GM23338 (cell line): ENCODE measurements at regions not wholly inside any gene's neighbourhood (a gene's known extent, or its start where the extent isn't known, plus 50 kb on each side); places are given as distances from the start of the nearest gene placed in this dataset.
A peak's percentile ranks its signal among the peaks of the same experiment; 100 is the strongest.

Experiments
- ATAC-seq: fragments of 200-7000 bp; cut with Tn5 transposase; 3 replicates; pipeline ENCODE4 v1.9.1; 2020
- DNase-seq: peaks from one replicate; pipeline ENCODE4 v3.0.0-alpha.2; 2015; ENCODE audit warnings: low spot score
- H2AFZ ChIP-seq: fragments of 200-600 bp; sonication (generic); 2 replicates; pipeline ENCODE4 v1.8.0; 2016; ENCODE audit warnings: antibody characterized with exemption, mild to moderate bottlenecking, moderate library complexity
- H3F3A ChIP-seq: fragments of 200-600 bp; sonication (generic); replicated peaks from 2 replicates; pipeline ENCODE4 v1.8.0; 2017; ENCODE audit warnings: antibody characterized with exemption, mixed run types, low read depth
- H3K27ac ChIP-seq: fragments of 200-600 bp; sonication (generic); 2 replicates; pipeline ENCODE4 v1.6.1; 2016; ENCODE audit warnings: low read depth
- H3K27me3 ChIP-seq: fragments of 200-600 bp; sonication (generic); 2 replicates; pipeline ENCODE4 v1.8.0; 2016; ENCODE audit warnings: mild to moderate bottlenecking, mixed run types, moderate library complexity; ENCODE audit not compliant: insufficient read depth
- H3K36me3 ChIP-seq: fragments of 200-600 bp; sonication (generic); 2 replicates; pipeline ENCODE4 v1.8.0; 2016; ENCODE audit warnings: mild to moderate bottlenecking; ENCODE audit not compliant: insufficient read depth
- H3K4me1 ChIP-seq: fragments of 200-600 bp; sonication (generic); 2 replicates; pipeline ENCODE4 v1.8.0; 2016; ENCODE audit warnings: mild to moderate bottlenecking, moderate library complexity; ENCODE audit not compliant: insufficient read depth
- H3K4me2 ChIP-seq: fragments of 200-600 bp; sonication (generic); 2 replicates; pipeline ENCODE4 v1.7.1; 2017; ENCODE audit warnings: mixed run types
- H3K4me3 ChIP-seq: fragments of 200-600 bp; sonication (generic); 2 replicates; pipeline ENCODE4 v1.6.1; 2016; ENCODE audit warnings: mixed run types
- H3K79me2 ChIP-seq: fragments of 200-600 bp; sonication (generic); replicated peaks from 2 replicates; pipeline ENCODE4 v1.8.0; 2017; ENCODE audit warnings: mild to moderate bottlenecking; ENCODE audit not compliant: insufficient read depth
- H3K9me2 ChIP-seq: fragments of 200-600 bp; sonication (generic); 2 replicates; pipeline ENCODE4 v1.8.0; 2017; ENCODE audit not compliant: insufficient read depth
- H4K20me1 ChIP-seq: fragments of 200-600 bp; sonication (generic); replicated peaks from 2 replicates; pipeline ENCODE4 v1.8.0; 2017; ENCODE audit warnings: mild to moderate bottlenecking; ENCODE audit not compliant: insufficient read depth
- H3K27ac Mint-ChIP-seq: 2 replicates; pipeline ENCODE4 v1.8.0; 2020; ENCODE audit warnings: inconsistent platforms, mild to moderate bottlenecking, moderate library complexity, mixed read lengths
- H3K27me3 Mint-ChIP-seq: 3 replicates; pipeline ENCODE4 v1.8.0; 2022; ENCODE audit warnings: low read depth, mild to moderate bottlenecking, moderate library complexity, mixed read lengths, inconsistent platforms; ENCODE audit not compliant: insufficient read depth, poor library complexity
- H3K36me3 Mint-ChIP-seq: 3 replicates; pipeline ENCODE4 v1.8.0; 2021; ENCODE audit warnings: low read depth, mild to moderate bottlenecking, inconsistent platforms, moderate library complexity, mixed read lengths
- H3K4me1 Mint-ChIP-seq: 3 replicates; pipeline ENCODE4 v1.8.0; 2020; ENCODE audit warnings: mild to moderate bottlenecking, inconsistent platforms, mixed read lengths
- H3K4me3 Mint-ChIP-seq: 3 replicates; pipeline ENCODE4 v1.8.0; 2021; ENCODE audit warnings: moderate library complexity, mild to moderate bottlenecking, inconsistent platforms, mixed read lengths
- H3K9me3 Mint-ChIP-seq: 3 replicates; pipeline ENCODE4 v1.8.0; 2020; ENCODE audit warnings: moderate library complexity, mild to moderate bottlenecking, inconsistent platforms, mixed read lengths
- CTCF ChIP-seq, 2 experiments: fragments of 200-600 bp in 1 of 2; sonication (generic) in 1 of 2; conservative IDR thresholded peaks; 2 replicates each; pipeline versions ENCODE4 v1.5.1 to v1.6.1; 2016 to 2017; ENCODE audit warnings: antibody characterized with exemption in 2 of 2, low read depth in 2 of 2, mild to moderate bottlenecking in 2 of 2, moderate library complexity in 1 of 2
- EZH2 ChIP-seq: fragments of 200-600 bp; sonication (generic); IDR thresholded peaks from one replicate; pipeline ENCODE4 v1.8.0; 2017; ENCODE audit warnings: antibody characterized with exemption, mild to moderate bottlenecking, low read depth; ENCODE audit not compliant: unreplicated experiment
- EZH2phosphoT487 ChIP-seq: fragments of 200-600 bp; sonication (generic); IDR thresholded peaks from one replicate; pipeline ENCODE4 v1.8.1; 2018; ENCODE audit warnings: antibody characterized with exemption; ENCODE audit not compliant: unreplicated experiment
- JUNB ChIP-seq: IDR thresholded peaks from one replicate; pipeline ENCODE4 v1.6.1; 2016; ENCODE audit warnings: antibody characterized with exemption; ENCODE audit not compliant: unreplicated experiment
- STAT1 ChIP-seq: IDR thresholded peaks from one replicate; pipeline ENCODE4 v1.6.1; 2016; ENCODE audit warnings: antibody characterized with exemption; ENCODE audit not compliant: unreplicated experiment
- ZNF114 ChIP-seq: fragments of 250-450 bp; sonication (Bioruptor Pico); IDR thresholded peaks from 2 replicates; pipeline ENCODE4 v1.5.0; 2020; ENCODE audit warnings: mild to moderate bottlenecking, moderate library complexity
- TF ChIP-seq, protein P1 (sequence below): fragments of 250-450 bp; sonication (Bioruptor Pico); IDR thresholded peaks from 2 replicates; pipeline ENCODE4 v1.5.0; 2020; ENCODE audit warnings: mild to moderate bottlenecking, moderate library complexity

- Histone ChIP-seq H3K4me2 (no peak overlapping the region), H4K20me1 (no peaks in the 10 kb centered on the region), H3K4me1 (no peaks in the 10 kb centered on the region), H3K4me3 (no peak overlapping the region), H3K36me3 (no peaks in the 10 kb centered on the region), H3K9me2 (no peaks in the 10 kb centered on the region), H3F3A (no peaks in the 10 kb centered on the region), H3K79me2 (no peaks in the 10 kb centered on the region), H2AFZ (peak overlapping the region; percentile 33; the same call in 1 of the 2 replicates), H3K27me3 (no peaks in the 10 kb centered on the region), H3K27ac (no peak overlapping the region)
- Mint-ChIP-seq H3K4me3 (no peak overlapping the region), H3K36me3 (peaks cover 3% of the 10 kb centered on the region; the same call in 1 of the 3 replicates), H3K4me1 (no peaks in the 10 kb centered on the region), H3K9me3 (peaks cover 11% of the 10 kb centered on the region; the same call in 2 of the 3 replicates), H3K27me3 (no peaks in the 10 kb centered on the region), H3K27ac (no peak overlapping the region)
- no peak for DNase-seq
- no peak for ATAC-seq
- TF ChIP-seq, protein P1, sequence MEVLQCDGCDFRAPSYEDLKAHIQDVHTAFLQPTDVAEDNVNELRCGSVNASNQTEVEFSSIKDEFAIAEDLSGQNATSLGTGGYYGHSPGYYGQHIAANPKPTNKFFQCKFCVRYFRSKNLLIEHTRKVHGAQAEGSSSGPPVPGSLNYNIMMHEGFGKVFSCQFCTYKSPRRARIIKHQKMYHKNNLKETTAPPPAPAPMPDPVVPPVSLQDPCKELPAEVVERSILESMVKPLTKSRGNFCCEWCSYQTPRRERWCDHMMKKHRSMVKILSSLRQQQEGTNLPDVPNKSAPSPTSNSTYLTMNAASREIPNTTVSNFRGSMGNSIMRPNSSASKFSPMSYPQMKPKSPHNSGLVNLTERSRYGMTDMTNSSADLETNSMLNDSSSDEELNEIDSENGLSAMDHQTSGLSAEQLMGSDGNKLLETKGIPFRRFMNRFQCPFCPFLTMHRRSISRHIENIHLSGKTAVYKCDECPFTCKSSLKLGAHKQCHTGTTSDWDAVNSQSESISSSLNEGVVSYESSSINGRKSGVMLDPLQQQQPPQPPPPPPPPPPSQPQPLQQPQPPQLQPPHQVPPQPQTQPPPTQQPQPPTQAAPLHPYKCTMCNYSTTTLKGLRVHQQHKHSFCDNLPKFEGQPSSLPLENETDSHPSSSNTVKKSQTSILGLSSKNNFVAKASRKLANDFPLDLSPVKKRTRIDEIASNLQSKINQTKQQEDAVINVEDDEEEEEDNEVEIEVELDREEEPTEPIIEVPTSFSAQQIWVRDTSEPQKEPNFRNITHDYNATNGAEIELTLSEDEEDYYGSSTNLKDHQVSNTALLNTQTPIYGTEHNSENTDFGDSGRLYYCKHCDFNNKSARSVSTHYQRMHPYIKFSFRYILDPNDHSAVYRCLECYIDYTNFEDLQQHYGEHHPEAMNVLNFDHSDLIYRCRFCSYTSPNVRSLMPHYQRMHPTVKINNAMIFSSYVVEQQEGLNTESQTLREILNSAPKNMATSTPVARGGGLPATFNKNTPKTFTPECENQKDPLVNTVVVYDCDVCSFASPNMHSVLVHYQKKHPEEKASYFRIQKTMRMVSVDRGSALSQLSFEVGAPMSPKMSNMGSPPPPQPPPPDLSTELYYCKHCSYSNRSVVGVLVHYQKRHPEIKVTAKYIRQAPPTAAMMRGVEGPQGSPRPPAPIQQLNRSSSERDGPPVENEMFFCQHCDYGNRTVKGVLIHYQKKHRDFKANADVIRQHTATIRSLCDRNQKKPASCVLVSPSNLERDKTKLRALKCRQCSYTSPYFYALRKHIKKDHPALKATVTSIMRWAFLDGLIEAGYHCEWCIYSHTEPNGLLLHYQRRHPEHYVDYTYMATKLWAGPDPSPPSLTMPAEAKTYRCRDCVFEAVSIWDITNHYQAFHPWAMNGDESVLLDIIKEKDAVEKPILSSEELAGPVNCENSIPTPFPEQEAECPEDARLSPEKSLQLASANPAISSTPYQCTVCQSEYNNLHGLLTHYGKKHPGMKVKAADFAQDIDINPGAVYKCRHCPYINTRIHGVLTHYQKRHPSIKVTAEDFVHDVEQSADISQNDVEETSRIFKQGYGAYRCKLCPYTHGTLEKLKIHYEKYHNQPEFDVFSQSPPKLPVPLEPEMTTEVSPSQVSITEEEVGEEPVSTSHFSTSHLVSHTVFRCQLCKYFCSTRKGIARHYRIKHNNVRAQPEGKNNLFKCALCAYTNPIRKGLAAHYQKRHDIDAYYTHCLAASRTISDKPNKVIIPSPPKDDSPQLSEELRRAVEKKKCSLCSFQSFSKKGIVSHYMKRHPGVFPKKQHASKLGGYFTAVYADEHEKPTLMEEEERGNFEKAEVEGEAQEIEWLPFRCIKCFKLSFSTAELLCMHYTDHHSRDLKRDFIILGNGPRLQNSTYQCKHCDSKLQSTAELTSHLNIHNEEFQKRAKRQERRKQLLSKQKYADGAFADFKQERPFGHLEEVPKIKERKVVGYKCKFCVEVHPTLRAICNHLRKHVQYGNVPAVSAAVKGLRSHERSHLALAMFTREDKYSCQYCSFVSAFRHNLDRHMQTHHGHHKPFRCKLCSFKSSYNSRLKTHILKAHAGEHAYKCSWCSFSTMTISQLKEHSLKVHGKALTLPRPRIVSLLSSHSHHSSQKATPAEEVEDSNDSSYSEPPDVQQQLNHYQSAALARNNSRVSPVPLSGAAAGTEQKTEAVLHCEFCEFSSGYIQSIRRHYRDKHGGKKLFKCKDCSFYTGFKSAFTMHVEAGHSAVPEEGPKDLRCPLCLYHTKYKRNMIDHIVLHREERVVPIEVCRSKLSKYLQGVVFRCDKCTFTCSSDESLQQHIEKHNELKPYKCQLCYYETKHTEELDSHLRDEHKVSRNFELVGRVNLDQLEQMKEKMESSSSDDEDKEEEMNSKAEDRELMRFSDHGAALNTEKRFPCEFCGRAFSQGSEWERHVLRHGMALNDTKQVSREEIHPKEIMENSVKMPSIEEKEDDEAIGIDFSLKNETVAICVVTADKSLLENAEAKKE: no peak
These were observed 845.2 kb upstream of the CDH10 start for GRCh38 chr5:25489834-25490538.

DNA sequence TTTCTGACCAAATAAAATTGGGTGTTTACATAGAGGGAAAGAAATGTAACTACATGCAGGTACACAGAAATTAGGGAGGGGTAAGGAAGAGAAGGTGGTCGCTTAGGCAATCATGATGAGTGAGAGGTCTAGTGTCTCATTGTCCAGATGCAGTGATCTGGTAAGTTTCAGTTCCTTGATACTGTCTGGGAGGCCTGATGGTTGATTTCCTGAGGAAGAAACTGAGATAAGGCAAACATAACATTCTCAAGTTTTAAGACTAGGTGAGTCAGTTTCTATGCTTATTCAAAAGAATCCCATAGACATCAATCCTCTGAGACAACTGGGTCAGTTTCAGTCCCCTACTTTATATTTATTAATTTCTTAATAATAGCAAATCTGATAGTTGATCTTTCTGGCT is 843.3 kb upstream of the CDH10 start:
- peaks cover 3% of the 10 kb centered on the region; the same call in 1 of the 3 replicates for H3K36me3 Mint-ChIP-seq
- no peaks in the 10 kb centered on the region for H4K20me1 ChIP-seq
- H3K27ac ChIP-seq: no peak overlapping the region
- no peak overlapping the region for H3K4me3 ChIP-seq
- H3K27me3 ChIP-seq: no peaks in the 10 kb centered on the region
- H3K9me2 ChIP-seq: no peaks in the 10 kb centered on the region
- no peaks in the 10 kb centered on the region for H3F3A ChIP-seq
- H3K36me3 ChIP-seq: no peaks in the 10 kb centered on the region
- H3K79me2 ChIP-seq: no peaks in the 10 kb centered on the region
- no peaks in the 10 kb centered on the region for H3K4me1 ChIP-seq
- H3K27ac Mint-ChIP-seq: no peak overlapping the region
- H3K27me3 Mint-ChIP-seq: no peaks in the 10 kb centered on the region
- ATAC-seq (no peak), DNase-seq (no peak)
- peaks cover 11% of the 10 kb centered on the region; the same call in 2 of the 3 replicates for H3K9me3 Mint-ChIP-seq
- H2AFZ ChIP-seq: no peak overlapping the region
- no peak overlapping the region for H3K4me3 Mint-ChIP-seq
- no peaks in the 10 kb centered on the region for H3K4me1 Mint-ChIP-seq
- H3K4me2 ChIP-seq: no peak overlapping the region
- TF ChIP-seq JUNB: no peak
- TF ChIP-seq EZH2phosphoT487: no peak
- TF ChIP-seq ZNF114: no peak
- TF ChIP-seq STAT1: no peak
- TF ChIP-seq EZH2: no peak
- TF ChIP-seq CTCF (conservative IDR thresholded peaks at IDR 0.05; ENCODE audit: low read depth in 2 of 2): no peak
